ENCODE measurements at regions not wholly inside any gene's neighbourhood (a gene's known extent, or its start where the extent isn't known, plus 50 kb on each side); places are given as distances from the start of the nearest gene placed in this dataset.

GRCh38 chr1:24250224-24250623 is 63.1 kb upstream of the IFNLR1 start:
- TF ChIP-seq CTCF (IDR thresholded peaks at IDR 0.05) (no peak), EZH2 (IDR thresholded peaks at IDR 0.05) (no peak), EZH2phosphoT487 (IDR thresholded peaks at IDR 0.05) (no peak)
